HG03064 (cell line): ENCODE measurements at regions not wholly inside any gene's neighbourhood (a gene's known extent, or its start where the extent isn't known, plus 50 kb on each side); places are given as distances from the start of the nearest gene placed in this dataset.

ENCODE experiments used
- ATAC-seq: cut with Tn5 transposase; IDR thresholded peaks from one replicate; pipeline ENCODE4 v1.9.1; 2021; ENCODE audit warnings: low read depth; ENCODE audit not compliant: unreplicated experiment

DNA sequence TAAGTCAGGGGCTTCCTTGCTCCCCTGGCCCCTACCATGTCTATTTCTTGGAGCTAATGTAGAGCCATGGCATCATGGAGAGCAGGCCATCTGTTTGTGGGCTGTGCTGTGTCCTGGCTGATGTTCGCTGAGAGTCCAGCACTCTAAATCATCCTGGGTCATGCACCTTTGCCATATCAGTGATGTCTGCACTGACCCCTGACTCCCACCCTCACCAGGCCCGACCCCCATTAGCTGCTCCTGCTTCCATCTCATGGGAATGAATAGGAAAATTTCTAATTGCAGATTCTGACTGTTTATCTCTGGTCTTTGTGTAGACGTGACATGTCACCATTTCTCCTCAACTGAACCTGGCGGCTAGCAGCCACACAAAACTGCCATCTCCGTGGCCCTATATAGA lies 236.9 kb downstream of the NSG2 start:
- no peak for ATAC-seq

DNA sequence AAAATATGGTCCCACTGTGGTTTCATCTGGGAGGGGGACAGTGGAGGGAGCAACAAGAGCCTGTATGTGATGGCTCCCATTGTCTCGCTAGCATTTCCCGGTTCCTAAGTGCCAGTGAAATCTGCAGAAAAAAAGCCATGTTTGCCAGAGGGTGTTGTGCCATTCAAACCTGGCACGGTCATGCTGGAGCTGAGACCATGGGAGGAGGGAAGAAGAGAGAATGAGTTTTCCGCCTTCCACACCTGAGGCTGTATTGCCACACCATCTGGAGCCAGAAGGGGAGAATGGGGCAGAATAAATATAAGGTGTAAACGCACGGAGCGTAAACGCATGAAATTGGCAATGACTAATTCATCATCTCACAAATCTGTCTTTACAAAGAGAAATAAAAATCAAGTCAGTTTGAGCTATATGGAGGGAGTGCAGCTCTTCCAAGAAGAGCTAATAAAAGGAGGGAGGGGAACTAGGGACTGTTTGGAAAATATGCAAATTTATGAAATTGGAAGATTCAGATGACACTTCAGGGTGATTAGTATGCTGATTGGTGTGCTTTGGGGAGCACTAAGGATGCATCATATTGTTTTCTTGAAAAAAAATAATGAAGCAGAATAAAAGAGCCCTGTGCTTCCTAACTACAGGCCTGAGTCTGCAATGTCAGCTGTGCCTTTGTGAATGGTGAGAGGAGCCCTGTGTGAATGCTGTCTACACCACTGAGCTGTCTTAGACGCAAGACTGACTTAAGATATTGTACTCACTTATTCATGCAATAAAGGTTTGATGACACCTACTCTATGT lies 237.9 kb downstream of the NSG2 start:
- no peak for ATAC-seq

DNA sequence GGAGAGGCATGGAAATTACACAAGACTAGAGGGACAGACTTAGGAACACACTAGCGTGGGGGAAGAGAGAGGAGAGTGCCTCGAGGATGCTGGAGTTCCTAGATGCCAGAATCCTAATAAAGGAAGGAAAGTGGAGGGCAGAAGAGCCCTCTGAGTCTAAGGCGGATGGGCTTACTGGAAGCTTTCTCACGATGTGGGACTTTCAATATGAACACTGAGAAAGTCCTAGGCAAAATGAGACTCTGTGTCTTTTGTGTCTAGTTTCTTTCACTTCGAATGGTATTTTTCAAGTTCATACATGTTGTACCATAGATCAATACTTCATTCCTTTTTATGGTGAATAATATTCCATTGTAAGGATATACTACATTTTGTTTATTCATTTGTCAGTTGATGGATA lies 239.4 kb downstream of the NSG2 start:
- peak; percentile 79 for ATAC-seq

DNA sequence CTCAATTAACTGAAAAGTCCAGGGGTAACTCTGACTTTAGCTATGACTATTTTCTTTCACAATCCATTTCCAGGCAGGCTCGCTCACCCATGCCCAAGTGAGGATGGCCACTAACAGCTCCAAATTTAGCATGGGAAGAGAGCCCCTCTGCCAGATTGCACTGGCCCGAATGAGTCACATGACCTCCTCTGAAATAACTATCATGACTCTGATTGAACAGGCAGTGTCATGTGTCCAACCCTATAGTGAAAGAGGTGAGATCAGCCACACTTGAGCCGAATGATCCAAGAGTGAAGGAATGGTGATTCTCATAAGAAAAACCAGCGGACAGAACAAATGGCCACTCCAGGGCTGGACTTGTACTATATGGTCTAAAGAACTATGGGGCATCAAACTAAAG lies 242.3 kb downstream of the NSG2 start:
- ATAC-seq, result no peak

DNA sequence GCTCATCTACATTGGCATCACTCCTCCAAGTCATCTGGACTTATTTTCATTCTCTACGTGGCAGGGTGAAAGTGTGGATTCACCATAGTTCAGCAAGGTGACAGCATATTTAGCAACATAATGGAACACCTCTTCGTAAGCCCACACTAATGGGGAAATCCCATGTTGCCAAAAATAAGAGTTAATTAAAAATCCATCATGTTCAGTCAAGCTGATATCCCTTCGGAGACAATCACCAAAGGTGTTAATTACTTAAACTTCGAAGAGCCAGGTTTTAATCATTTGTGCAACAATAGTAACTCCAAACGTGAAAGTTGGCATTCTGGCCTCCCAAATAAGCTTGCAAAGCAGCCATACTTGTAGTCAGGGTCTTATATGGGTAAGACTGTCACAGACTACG lies 242.9 kb downstream of the NSG2 start:
- no peak for ATAC-seq

DNA sequence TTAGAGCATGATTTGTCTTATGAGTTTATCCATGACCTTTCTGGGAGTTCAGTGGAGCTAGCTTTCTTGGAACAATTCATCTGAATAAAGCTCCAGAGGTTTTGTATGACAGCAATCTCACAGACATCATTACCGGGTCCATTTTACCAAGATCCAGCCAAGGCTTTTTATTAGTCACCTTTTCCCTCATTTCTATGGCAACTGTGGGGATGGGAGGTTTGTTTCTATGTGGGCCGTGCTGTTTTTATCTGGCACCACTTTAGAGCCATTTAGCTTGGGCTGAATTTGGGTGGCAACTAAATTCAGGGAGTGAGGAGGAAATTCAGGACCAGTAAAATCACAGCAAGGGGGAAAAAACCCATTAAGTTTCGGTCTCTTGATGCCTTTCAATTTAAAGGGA lies 245.7 kb downstream of the NSG2 start:
- no peak for ATAC-seq

DNA sequence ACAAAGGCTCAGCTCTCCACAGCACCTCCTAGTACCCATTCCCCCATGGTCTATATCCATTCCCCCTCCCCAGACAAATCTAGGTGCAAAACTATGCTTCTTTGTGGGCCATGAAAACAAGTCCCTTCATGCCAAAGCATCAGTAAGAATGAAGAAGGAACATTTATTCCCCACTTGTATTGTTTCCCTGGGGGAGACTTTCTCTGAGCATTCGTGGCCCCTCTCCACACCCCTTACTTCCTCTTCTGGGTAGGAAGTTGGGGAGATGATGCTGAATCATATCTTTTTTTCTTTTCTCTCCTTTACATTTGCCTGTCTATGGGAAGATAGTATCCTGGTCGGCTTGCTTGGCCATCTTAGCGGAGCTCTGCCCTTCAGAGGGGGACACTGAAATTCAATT lies 246.8 kb downstream of the NSG2 start:
- ATAC-seq, result no peak

DNA sequence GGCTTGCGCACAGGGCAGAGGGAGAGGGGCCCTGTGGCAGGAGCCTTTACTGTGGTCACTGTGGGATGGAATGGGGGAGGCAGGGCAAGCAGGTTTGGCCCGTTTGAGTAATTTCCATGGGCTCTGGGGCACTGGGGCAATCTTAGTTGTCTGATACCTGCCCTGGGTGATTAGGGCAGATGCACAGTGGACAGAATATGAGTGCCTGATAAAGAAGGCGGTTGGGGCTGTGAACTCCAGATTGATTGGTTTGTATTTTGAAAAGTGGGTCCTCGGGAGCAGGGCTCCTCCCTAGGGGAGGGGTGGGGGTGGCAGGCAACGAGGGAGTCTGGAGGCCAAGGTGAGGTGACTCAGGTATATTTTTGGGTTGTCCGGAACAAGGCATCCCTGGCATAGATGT lies 247.5 kb downstream of the NSG2 start:
- no peak for ATAC-seq

DNA sequence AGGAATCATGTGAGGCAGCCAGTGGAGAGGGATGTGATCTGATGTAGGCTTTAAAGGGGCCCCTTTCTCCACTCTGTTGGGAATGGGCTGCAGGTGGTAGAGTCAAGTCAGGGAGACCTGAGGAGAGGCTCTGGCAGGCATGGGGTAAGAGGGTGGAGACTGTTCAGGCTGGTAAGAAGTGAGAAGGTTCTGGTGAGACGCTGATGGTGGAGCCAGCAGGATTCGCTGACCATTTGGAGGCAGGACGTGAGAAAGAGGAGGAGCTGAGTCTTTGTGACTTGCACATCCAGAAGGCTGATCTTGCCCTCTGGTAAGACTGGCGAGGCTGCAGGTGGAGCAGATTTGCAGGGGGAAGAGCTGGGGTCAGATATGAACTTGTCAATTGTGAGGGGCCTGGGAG lies 248.0 kb downstream of the NSG2 start:
- no peak for ATAC-seq

DNA sequence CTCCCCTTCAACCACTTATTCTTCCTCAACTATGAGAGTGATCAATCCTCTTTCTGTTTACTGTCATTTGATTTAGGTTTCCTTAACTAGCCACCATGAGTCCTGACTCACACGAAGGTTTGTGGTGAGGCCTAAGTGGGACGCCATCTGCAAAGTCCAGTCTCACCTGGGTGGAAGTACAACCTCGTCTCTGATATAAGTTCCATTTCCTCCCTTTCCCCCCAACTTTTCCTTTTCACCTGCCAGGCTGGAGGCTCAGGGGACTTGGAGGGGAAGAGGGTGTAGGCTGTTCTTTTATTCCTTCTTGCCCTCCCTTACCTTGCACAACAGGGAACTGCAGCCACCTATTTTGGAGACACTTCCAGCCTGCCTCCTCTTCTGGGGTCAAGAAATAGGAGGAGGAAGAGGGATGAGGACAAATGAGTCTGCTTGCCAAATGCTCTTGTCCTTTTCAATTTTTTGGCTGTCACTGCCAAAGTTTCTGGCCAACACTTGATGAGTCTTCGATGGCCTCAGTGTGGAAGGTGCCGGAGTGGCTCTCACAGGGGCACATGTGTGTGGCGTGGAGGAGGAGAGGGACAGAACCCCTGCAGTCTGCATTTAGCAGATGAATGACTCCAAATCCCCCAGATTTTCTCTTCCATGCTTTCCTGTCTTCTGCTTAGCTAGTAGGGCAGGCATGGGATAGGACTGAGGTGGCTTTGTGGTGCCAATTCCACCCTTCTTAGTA lies 249.6 kb downstream of the NSG2 start:
- ATAC-seq, result no peak

DNA sequence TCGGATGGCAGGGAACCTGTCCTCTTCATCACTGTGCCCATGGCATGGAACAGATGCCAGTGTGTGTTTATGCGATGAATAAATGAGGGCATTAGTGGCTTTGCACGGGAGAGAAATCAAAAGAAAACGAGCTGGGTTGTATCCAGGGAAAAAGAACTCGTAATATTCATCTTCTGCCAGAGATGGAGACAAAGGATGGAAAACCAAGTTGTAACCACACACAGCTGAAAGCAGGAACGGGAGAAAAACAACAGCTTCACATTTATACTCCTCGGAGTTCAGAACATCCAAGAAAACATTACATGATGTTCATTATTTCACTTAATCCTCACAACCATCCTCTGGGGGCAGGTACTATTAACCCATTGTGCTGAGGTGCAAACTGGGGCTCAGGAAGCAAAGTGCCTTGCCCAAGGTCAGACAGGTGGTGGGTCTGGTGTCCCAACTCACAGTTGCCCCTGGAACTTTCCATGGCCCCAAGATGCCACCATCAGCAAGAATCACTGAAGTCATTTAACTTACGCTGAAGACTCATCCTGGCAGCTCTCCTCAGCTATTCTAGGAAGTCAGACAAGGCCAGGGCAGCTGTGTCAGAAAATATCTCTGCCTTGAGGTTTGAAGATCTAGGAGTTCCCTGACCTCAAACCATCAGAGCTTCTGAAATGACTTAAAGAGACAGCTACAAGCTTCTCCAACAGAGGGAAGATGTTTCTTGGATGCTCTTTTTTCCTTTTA lies 250.4 kb downstream of the NSG2 start:
- no peak for ATAC-seq

DNA sequence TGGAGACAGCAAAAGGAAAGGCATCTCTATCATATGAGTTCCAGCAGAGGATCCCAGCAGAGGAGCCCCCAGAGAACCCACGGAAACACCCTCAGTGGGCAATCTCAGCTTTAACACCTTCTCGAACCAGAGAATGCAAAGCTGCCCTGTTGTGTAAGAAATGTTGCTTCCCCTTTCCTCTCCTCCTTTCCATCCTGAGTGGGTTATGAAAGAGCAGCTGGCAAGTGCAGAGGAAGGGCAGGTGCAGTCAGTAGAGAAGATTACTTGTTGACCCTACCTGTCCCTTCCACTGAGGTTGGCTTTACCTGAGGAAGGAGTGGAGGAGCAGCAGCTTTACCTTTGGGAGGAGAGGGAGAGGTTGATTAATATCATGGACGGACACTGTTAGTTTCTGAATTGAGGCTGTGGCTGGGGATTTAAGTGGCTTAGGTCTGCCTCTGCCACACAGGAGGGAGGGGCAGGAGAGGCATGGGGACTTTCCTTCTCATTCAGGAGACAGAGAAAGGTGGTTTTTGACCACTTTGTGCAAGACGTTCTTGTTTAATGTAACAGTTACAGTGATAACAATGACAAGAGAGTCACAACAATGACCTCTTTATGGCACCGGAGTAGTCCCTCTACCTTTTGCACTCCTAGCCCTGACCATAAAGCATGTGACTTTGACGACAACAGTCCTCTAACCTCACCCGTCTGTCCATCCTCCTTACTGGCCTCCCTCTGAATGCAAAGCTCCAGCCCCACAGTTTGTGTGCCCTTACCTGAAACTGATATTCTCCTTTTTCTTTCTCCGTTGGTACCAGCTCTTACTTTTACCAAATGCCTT lies 254.8 kb downstream of the NSG2 start:
- no peak for ATAC-seq

DNA sequence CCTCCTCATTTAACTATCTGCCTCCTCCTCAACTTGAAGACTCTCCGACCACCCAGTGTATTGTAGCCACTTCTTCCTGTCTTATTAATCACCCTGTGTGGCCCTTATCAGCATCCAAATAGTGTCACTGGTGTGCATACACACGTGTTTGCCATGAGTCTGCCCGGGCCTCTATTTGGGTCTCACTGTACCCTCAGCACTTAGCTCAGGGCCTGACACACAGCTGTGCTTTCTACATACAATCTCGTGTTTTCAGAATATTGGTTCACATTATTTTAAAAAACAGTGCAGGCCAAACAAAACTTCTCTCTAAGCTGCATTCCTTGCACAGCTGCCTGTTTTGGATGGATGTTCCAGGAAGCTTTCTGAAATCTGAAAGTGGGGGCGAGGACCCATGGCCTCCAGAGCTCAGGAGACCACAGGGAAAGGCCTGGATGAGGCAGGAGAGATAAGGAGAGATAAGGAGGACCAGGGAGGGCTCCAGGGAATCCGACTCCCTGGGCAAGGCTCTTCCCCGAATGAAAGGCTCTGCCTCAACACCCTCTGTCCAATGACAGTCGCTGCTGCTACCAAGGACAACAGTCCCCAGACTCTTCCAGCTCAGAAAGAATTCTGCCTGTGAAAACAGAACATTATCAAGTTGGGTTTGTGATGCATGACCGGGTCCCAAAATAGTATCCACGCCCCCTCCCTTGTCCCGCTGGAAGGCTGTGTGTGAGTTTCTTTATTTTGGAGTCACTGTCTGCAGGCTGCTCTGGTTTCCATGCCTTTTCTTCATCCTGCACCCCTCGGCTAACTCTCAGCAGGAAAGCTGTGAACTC lies 255.6 kb downstream of the NSG2 start:
- ATAC-seq, result no peak

DNA sequence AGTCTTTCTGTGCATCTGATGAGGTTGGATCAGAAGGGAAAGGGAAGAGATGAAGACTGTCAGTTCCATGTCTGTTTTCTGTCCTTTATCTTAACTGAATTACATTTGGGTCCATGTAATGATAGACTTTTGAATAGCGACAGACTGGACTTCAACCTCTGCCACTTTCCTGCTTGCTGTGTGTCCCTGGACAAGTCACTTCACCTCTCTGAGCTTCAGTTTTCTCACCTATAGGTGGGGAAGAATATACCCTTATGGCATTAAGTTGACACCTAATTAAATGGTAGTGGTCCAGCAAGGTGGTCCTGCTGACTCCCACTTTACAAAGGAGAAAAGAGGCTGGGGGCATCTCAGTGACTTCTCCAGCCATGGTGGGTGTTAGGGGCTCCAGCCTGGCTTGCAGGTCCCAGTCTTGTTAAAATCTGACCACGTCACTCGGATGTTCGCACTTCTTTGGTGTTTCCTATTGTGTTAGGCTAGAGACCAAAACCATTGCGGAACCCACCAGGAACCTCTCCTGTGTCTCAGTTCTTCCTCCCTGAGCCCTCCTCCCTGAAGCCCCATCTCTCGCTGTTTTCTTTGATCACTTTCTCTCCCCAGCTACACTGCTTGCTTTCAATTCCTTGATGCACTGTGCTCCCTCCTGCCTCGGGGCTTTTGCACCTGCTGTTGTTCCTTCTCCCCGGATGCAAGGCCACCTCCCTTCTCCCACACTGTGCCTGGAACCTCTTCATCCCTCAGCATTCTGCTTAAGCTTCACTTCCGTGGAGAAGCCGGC lies 256.5 kb downstream of the NSG2 start:
- no peak for ATAC-seq

DNA sequence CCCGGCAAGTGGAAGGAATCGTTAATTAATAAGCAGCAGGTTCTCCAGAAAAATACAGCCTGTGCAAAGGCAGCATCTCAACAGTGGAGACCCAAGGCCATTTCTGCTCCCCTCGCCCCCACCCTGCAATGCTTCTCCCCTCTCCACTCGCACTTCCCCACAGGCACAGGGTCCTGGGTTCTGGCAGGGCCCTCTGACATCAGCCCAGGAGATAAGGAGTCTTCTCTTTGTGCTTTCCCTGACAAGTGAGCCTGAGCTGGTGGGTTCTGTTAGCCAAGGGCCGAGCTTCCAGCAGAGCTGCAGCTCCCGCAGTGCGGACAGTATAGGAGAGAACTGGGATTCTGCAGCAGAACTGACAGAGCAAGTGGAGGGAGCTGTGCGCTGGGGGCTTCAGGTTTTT lies 257.5 kb downstream of the NSG2 start:
- no peak for ATAC-seq

DNA sequence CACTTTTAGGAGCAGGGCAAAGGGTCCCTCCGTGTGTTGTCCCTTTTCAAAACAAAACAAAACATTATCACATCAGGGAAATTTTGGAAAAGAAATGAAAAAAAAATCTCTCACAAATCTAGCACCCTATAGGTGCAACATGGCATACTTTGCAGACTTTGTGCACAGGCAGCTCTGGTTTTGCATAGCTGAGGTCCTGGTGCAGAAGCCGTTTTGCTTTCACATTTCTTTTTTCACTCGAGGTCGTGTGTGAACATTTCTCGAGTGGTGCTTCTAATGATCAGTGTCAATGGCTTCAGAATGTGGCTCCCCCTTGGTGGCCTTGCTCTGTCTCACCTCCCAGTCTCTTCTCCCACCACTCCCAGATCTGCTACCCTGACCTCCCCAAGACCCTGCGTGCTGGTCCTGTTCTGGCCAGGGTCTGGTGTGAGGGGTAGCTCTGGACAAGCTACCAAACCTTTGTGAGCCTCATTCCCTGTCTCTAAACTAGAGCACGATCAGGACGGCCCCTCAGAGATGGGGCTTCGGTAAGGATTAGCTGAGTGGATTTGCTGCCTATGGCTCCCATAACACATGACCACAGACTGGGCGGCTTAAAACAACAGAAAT lies 258.0 kb downstream of the NSG2 start:
- no peak for ATAC-seq

DNA sequence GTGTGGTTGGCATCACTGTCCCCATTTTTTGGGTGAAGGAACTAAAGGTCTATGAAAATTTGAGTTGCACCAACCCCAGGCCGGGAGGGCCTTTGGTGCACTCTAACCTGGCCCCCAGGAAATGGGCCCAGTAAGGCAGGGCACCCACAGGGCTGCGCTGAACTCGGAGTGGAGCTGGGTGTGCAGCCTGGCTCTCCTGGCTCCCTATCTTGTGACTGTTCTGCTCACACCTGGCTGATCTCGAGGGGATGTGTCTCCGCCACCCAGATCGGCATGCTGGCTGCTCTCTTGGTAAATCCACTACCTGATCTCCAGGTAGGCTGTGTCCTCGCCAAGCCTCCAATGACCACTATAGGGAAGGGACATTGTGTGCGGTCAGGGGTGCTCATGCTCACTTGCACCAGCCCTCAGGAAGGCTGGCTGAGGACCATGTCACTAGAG lies 259.8 kb downstream of the NSG2 start:
- no peak for ATAC-seq

DNA sequence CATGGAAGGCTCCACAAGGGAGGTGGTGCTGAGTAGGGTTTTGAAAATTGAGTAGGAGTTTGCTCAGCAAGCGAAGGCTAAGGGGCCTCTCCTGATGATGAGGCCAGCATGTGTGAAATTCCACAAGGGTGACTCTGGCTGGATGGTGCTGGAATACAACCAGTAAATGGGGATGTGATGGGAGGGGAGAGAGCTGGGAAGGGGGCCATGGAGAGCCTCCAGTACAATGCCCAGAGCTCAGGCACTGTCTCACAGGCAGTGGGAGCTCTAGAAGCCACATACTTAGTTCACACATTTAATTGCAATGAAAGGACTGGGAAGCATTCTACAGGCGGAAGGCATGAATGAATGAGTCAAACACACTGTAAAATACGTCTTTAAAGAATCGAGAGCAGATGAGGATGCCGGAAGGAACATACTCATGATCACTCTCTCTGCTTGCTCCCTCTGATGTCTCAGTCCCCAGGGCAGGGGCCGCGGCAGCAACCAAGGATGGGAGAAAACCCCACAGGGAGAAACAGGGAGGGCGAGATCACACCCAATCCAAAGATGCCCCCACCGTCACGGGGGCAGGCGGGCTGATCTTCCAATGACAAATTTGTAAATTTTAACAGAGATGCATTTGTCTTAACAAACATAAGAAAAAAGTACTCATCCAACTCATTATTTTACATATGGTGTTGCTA lies 261.0 kb downstream of the NSG2 start:
- ATAC-seq, result no peak
